ENCODE measurements at regions not wholly inside any gene's neighbourhood (a gene's known extent, or its start where the extent isn't known, plus 50 kb on each side); places are given as distances from the start of the nearest gene placed in this dataset.

DNA sequence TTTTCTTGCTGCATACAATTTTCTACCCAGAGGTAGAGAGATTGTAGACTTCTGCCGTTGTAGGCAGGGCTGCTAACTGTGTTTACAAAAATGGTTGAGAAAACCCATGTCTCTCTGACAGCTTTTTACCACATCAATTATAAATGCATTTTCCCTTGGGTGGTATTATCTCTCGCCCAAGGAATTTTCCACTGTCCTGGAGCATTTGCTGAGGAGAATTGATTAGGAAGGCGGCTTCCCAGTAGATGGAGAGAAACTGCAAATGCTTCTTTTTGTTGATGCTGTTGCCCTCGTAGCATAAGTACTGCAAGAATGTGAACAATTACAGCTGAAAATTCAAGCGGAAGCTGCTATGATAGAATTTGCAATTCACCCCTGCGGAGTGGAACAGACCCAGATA is 1007.7 kb upstream of the KLHL29 start:
- intact Hi-C loops (cut with DNase I), result no loop called here
- TF ChIP-seq, protein P1, sequence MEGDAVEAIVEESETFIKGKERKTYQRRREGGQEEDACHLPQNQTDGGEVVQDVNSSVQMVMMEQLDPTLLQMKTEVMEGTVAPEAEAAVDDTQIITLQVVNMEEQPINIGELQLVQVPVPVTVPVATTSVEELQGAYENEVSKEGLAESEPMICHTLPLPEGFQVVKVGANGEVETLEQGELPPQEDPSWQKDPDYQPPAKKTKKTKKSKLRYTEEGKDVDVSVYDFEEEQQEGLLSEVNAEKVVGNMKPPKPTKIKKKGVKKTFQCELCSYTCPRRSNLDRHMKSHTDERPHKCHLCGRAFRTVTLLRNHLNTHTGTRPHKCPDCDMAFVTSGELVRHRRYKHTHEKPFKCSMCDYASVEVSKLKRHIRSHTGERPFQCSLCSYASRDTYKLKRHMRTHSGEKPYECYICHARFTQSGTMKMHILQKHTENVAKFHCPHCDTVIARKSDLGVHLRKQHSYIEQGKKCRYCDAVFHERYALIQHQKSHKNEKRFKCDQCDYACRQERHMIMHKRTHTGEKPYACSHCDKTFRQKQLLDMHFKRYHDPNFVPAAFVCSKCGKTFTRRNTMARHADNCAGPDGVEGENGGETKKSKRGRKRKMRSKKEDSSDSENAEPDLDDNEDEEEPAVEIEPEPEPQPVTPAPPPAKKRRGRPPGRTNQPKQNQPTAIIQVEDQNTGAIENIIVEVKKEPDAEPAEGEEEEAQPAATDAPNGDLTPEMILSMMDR (IDR thresholded peaks at IDR 0.05), result no peak
- DNase-seq, result no peak
- Histone ChIP-seq H3K36me3 (no peaks in the 10 kb centered on the region), H3K9me3 (no peaks in the 10 kb centered on the region), H3K4me1 (no peaks in the 10 kb centered on the region), H3K4me3 (no peak overlapping the region), H3K27me3 (no peaks in the 10 kb centered on the region), H3K9ac (ENCODE audit: low read depth in 2 of 2, low read length in 2 of 2) (no peak overlapping the region), H3K27ac (no peak overlapping the region)

GRCh38 chr2:22382479-22383169 is 1002.4 kb upstream of the KLHL29 start:
- H3K27ac ChIP-seq, result no peak overlapping the region
- TF ChIP-seq, protein P1 (IDR thresholded peaks at IDR 0.05), result no peak
- H3K9ac ChIP-seq (ENCODE audit: low read depth in 2 of 2, low read length in 2 of 2), result no peak overlapping the region
- no peaks in the 10 kb centered on the region for H3K4me1 ChIP-seq
- H3K36me3 ChIP-seq, result no peaks in the 10 kb centered on the region
- H3K4me3 ChIP-seq, result no peak overlapping the region
- intact Hi-C loops (cut with DNase I), result no loop called here
- no peaks in the 10 kb centered on the region for H3K27me3 ChIP-seq
- DNase-seq, result no peak
- no peaks in the 10 kb centered on the region for H3K9me3 ChIP-seq

- Histone ChIP-seq H3K27me3 (no peaks in the 10 kb centered on the region), H3K4me3 (no peak overlapping the region), H3K27ac (no peak overlapping the region), H3K9ac (ENCODE audit: low read depth in 2 of 2, low read length in 2 of 2) (no peak overlapping the region), H3K36me3 (no peaks in the 10 kb centered on the region), H3K4me1 (no peaks in the 10 kb centered on the region), H3K9me3 (no peaks in the 10 kb centered on the region)
- intact Hi-C loops (cut with DNase I), result no loop called here
- DNase-seq, result no peak
- TF ChIP-seq, protein P1 (IDR thresholded peaks at IDR 0.05), result no peak
Measured at GRCh38 chr2:22397847-22398246, 987.1 kb upstream of the KLHL29 start.

GRCh38 chr2:22403748-22404147 is 981.2 kb upstream of the KLHL29 start:
- Histone ChIP-seq H3K27me3 (no peaks in the 10 kb centered on the region), H3K4me3 (no peak overlapping the region), H3K27ac (no peak overlapping the region), H3K4me1 (no peaks in the 10 kb centered on the region), H3K9ac (ENCODE audit: low read depth in 2 of 2, low read length in 2 of 2) (no peak overlapping the region), H3K9me3 (no peaks in the 10 kb centered on the region), H3K36me3 (no peaks in the 10 kb centered on the region)
- TF ChIP-seq, protein P1 (IDR thresholded peaks at IDR 0.05), result no peak
- intact Hi-C loops (cut with DNase I), result no loop called here
- DNase-seq, result no peak

DNA sequence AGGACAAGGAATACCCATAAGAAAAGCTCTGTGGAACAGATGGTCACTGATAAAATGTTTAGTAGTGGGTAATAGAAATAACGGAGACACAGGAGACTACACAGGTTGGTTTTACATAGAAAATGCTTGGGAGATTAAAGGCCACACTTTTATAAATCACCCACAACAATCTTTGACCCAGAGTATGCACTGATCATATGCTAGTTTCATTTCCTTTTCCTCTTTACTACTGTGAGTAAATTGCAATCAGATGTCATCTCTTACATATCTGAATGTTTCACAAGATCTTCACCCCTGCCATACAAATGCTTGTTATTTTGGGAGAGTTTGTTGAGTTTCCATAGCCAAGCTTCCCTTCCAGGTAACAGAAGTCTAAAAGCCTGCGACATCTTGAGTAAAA is 978.4 kb upstream of the KLHL29 start:
- intact Hi-C loops (cut with DNase I), result no loop called here
- TF ChIP-seq, protein P1 (IDR thresholded peaks at IDR 0.05), result no peak
- no peak for DNase-seq
- Histone ChIP-seq H3K9me3 (no peaks in the 10 kb centered on the region), H3K4me1 (no peaks in the 10 kb centered on the region), H3K4me3 (no peak overlapping the region), H3K27ac (no peak overlapping the region), H3K9ac (ENCODE audit: low read depth in 2 of 2, low read length in 2 of 2) (no peak overlapping the region), H3K27me3 (no peaks in the 10 kb centered on the region), H3K36me3 (no peaks in the 10 kb centered on the region)

Measured in colonic mucosa (tissue), 4 donors.